HPDE6-E6E7 (cell line): ENCODE measurements at regions not wholly inside any gene's neighbourhood (a gene's known extent, or its start where the extent isn't known, plus 50 kb on each side); places are given as distances from the start of the nearest gene placed in this dataset.
"Not testable (repeated sequence)": the region's sequence is repeated elsewhere in the genome, so short reads cannot be mapped to it uniquely, and the experiment has no call there.

Source experiments
- DNase-seq: peaks from one replicate; pipeline ENCODE4 v3.0.0; 2011; ENCODE audit warnings: missing footprints; ENCODE audit errors: extremely low spot score

DNA sequence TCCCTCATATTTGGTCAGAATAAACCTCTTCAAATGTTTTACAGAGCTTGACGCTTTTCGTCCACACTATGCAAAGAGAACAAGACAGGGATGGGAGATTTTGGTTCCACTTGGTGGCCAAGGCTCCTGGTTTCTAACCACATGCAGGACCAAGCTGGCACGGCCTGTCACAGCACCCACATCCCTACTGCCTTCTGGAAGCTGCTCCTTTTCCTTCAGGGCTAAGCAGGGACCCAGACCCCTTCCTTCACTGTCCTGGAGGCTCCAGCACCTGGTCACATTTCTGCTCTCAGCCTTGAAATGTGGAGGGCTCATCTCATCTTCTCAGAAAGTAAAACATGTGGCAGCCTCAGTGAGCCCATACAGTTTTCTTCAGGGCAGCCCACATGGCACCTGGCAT is 50.4 kb upstream of the ARHGEF7 start:
- no peak for DNase-seq

DNA sequence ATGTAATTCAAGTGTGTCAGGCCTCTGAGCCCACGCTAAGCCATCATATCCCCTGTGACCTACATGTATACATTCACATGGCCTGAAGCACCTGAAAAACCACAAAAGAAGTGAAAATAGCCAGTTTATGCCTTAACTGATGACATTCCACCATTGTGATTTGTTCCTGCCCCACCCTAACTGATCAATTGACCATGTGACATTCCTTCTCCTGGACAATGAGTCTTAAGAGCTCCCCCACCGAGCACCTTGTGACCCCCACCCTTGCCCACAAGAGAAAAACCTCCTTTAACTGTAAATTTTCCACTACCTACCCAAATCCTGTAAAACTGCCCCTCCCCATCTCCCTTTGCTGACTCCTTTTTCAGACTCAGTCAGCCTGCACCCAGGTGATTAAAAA is 52.1 kb upstream of the ARHGEF7 start:
- no peak for DNase-seq

DNA sequence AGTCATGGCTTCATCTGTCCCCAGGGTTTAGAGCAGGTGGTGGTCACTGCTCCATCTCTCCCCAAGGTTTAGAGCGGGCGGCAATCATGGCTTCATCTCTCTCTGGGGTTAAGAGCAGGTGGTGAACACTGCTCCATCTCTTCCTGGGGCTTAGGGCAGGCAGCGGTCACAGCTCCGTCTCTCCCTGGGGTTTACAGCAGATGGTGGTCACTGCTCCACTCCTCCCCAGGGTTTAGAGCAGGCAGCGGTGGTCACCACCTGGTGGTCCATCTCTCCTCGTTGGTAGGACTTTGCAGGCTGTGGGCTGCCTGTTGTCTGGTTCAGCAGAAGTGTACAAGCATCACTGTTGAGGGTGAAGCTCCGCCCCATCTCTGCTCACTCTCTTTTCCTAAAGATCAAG is 52.8 kb upstream of the ARHGEF7 start:
- no peak for DNase-seq

DNA sequence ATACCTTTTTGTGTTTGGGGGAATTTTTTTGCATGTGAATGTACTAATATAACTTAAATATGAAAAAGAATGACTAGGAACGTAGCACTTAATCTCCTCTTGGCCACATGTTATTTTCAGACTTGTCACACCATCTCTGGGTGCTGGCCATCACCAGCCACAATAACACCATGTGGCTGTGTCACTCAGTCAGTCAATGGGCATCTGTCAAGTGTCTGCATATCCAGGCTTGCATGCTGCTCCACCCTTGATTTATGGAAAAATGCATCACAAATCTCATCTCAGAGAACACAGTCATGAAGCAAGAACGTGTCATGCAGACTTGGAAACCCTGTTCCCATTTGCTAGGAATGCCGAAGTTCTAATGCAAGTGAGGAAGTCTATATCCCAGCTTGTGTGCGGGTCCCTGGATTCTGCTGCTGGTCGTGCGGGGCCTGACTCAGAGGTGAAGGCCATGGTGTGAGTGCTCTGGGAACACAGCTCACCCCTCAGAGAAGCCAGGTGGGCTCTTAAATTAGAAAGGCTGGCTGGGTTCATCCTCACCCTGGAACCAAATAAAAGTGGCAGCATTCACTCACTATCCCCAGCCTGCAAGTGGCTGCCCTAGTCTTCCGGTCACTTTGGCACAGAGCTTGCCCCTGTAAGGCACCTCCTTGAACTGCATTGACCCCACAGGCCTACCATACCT is 53.6 kb upstream of the ARHGEF7 start:
- DNase-seq = no peak

DNA sequence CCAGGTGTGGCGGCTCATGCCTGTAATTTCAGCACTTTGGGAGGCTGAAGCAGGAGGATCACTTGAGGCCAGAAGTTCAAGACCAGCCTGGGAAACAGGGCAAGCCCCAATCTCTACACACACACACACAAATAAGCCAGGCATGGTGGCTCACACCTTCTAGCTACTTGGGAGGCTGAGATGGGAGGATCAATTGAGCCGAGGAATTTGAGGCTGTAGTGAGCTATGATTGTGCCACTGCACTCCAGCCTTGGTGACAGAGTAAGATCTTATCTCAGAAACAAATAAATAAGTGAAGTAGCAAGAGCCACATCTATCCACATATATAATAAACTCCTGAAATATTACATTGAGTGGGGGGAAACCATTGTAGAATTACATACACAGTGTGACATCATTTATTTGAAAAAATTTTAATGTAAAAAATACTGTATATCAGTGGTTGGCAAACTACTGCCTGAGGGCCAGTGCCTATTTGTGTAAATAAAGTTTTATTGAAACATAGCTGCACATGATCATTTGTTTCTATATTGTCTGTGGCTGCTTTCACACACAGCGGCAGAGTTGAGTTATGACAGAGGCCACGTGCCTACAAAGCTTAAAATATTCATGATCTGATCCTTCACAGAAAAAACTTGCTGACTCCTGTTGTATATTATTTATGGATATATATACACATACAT is 54.7 kb upstream of the ARHGEF7 start:
- DNase-seq = no peak

DNA sequence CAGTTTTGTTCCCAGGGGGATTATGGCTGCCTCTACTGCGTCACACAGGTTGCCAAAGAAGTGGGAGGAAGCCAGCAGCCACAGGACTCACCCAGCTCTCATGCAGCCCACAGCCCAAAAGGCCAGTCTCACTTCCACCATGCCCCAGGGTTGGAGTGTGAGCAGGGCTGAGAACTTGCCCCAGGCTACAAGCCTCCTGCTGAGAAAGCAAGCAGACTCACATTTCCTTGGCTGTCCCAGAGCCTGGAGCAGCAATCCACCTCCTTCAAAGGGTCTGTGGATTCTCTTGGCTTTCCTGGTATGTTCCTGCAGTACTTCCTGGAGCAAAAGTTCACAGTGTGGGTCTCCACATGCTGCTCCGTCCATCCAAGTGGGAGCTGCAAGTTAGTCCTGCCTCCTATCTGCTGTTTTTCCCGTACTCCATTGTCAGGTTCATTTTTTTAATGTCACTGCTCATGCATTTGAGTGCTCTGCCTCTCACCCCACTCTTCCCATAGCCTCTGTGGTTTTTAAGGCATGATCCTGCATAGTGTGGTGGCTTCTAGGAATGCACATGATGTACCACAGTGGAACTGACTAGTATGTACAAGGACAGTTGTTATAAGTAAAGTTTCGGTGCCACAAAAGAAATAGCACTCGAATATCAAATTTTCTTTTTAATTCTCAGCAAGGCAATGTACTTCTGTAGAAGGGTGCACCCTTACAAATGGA is 56.2 kb upstream of the ARHGEF7 start:
- DNase-seq = no peak

DNA sequence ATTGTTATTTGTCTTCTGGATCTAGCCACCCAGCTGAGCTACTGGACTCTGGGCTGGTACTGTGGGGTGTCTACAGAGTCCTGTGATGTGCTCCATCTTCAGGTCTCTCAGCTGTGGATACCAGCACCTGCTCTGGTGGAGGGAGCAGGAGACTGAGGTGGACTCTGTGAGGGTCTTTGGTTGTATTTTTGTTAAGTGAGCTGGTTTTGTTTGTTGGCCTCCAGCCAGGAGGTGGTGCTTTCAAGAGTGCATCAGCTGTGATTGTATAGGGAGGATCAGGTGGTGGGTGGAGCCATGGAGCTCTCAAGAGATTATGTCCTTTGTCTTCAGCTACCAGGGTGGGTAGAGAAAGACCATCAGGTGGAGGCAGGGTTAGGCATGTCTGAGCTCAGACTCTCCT is 56.8 kb upstream of the ARHGEF7 start:
- not testable (repeated sequence) for DNase-seq

DNA sequence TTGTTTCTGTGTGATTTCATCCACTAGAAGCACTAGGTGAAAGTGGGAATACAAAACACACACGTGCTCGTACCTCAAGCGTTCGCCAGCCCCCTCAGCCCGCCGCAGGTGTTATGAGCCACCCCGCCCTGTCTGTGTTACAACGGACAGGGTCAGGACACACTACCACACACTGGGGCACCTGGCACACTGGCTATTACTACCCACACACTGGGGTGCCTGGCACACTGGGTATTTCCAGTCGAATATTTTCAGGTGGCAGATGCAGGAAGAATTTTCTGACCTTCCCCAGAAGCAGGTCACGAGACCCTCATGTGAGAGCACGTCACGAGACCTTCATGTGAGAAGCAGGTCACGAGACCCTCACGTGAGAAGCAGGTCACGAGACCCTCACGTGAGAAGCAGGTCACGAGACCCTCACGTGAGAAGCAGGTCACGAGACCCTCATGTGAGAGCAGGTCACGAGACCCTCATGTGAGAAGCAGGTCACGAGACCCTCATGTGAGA is 63.3 kb upstream of the ARHGEF7 start:
- not testable (repeated sequence) for DNase-seq

DNA sequence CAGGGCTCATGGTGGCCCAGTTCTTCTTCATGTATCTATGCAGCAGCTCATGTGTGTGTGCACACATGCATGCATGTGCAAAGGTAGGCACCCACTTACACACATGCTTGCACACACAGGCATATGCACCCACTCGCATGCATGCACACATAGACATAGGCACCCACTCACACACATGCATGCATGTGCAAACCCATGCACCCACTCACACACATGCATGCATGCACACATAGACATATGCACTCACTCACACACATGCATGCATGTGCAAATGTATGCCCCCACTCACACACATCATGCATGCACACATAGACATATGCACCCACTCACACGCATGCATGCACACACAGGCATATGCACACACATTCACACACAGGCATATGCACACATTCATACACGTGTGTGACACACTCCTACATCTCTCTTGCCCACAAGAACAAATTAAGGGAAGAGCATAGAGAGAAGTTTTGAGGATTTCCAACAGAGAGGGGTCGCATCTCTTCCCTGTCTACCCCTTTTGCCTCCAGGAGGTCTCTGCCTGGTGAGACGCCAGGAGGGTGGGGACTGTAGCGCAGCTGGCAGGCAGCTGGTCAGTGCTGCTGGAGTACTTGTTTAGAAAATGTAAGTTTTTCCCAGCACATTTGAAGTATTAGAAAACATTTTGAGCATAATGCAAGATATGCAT is 63.9 kb upstream of the ARHGEF7 start:
- DNase-seq = no peak

DNA sequence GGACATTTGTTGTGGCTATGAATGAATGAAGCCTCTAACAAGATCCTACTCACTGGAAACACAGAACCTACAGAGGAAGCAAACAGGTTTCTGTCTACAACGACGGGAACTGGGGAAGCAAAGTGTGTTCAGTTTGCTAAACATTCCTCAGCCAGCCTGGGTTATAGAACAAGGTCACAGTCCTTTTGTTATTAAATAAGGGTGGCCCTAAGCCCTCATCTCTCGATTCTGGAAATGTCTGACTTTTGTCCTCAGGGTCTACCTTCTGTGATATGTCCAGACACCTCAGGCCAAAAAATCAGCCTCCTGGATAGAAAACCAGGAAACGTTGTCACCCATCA is 64.6 kb upstream of the ARHGEF7 start:
- no peak for DNase-seq

DNA sequence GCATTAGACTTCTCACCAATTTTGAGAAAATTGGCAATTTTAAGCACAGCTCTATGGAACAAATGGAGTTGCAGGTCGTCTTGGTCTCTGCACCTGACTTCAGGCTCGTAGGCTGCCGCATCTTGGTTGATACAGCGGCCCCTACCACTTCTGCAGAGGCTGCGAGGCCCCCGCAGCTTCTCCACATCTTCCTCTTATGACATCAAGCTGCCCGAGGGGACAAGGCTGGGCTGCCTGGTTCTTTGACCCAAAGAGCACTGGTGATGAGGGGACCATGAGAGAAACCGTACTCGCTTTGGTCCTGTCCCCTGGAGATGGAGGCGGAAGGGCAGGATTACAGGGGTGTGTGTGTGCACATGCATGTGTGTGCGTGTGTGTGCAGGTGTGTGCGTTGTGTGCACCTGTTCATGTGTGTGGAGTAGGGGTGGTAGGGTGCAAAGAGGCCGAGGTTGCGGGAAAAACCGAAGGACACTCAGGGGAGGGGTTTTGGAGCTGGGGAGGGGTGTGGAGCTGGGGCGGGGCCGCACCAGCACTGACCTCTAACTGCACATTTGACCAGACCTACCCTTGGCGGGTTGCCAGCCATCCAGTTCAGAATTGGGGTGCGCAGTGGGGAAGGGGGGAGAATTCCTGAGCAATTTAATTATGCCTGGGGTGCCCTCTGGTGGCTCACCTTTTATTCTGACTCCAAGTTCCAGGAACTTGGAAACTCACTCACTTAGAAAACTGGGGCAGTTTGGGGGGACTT is 65.1 kb upstream of the ARHGEF7 start:
- DNase-seq = no peak

DNA sequence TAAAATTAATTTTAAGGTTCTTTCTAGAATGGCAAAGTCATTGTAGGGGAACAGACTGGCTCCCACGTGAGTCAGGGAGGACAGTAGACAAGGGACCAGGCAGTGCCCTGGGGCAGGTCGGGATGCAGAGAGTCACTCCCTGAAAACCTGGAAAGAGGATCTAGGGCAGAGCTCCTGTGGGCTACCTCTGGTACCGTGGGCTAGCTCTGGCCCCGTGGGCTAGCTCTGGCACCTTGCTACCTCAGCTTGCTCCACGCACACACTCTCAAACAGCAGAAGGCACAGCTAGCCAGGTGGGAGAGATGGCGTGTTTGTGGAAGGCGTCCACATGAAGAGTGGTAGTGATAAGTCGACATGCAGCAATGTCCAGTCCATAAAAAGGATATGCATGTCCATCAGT is 66.7 kb upstream of the ARHGEF7 start:
- no peak for DNase-seq

DNA sequence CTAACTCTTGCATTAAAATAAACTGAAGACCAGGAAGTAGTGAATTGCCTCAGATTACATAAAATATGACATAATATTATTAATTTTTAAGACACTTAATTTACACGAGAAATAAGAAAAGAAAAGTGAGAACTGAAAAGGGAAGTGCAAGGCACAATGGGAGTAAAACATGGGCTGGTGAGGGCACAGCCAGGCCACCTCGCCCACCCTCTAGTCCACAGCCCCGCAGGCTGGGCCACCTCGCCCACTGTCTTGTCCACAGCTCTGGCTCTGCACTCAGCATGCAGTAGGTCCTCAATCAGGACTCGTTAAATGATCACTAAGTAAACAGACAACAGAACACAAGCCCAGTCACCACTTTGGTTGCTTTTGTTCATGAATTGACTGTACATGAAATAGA is 67.8 kb upstream of the ARHGEF7 start:
- no peak for DNase-seq

DNA sequence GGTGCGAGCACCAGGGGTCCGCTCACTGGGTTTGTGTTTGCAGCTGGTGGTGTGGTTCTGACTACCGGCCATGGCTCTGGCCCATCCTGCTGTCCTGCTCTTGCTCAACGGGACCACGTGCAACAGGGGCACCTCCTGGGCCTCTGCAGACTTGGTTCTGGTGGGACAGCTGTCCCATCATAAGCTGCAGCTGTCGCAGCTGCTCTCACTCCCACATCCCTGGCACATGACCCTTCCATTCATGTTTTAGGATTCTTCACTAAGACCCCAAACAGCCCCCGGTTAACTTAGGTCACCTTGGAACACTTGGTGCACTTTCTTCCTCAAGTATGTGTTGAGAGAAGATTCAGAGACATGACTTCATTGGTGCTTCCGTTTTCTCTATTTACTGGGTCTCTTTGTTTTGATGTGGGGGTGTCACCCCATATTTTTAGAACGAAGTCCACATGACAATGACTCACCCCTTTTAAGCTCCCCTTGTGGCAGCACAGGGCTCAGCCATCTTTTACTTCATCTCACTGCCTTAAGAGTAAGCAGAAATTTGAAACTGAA is 68.4 kb upstream of the ARHGEF7 start:
- DNase-seq = no peak

DNA sequence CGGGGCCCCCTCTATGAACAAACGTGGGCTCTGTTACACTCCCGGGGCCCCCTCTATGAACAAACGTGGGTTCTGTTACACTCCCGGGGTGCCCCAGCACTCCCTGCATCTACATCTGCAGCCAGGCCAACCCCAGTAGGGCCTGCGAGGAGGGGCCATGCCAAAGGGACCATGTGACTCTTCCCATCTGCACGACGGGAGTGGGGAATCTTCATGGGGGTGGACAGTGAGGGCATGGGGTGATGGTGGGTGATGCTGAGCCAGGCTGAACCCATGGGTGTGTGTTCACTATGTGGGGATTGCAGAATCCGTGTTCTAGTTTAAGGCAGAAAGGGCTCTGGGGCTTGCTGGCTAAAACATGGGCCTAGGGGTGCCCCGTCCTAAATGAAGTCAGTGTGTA is 69.9 kb upstream of the ARHGEF7 start:
- DNase-seq = no peak

DNA sequence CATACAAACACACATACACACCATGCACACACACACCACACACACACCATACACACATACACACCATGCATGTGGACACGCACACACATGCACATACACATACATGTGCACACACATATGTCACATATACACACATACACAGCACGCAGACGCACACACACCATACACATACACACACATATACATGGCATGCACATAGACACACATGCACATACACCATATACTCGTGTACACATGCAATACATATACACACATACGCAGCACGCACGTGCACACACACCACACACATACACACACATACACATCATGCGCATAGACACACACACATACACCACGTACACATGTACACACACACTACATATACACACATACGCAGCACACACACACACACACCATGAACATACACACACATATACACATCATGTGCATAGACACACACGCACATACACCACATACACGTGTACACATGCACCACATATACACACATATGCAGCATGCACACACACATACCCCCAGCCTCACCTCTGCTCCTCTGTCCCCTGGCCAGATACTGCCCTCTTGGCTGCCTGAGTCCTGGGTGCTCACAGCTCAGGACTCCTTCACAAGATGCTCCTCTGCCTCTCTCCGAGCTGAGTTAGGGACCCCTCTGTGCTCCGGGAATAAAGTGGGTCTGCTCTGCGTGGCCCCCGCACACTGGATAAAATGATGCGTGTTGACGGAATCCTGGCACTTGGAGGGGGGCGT is 70.9 kb upstream of the ARHGEF7 start:
- DNase-seq = no peak

DNA sequence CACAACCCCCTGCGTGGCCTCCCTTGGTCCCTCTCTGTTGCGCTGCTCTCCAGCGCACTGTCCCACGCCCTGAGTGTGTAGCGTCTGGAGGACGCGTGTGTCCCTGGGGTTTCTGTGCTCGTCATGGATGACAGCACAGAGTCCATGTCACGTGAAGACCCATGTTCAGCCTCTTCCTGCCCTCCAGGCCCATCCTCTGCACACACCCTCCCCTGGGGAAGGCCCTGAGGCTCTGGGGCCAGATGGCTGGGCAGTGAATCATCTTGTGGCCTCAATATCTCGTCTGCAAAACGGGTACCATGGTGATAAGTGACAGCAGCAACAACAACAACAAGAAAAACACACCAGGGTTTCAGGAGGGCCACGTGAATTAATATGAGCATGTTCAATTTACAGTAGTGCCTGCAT is 71.5 kb upstream of the ARHGEF7 start:
- DNase-seq = no peak

DNA sequence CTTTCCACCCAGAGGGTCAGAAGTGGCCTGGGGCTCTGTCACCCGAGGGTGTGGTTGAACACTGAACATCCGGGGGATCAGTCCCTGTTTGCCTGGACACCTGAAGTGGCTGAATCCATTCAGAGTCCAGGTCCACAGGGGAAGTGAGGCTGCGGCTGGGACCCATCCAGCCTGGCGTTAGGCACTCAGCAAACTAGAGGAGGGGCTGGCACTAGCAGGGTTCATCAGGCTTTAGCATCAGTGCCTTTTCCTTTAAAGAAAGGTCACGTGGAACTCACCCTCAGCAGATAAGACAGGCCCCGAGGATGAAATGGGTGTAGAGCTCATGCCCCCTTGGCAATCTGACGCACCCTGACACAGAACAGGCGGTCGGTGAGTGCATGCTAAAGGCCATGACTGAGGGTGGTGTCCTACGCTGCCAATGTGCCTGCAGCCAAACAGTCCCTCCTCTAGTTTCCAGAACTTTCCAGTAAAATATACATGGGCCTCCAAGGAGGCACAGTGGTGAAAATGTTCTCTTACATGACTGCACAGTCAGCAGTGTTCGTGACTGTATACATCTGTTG is 72.4 kb upstream of the ARHGEF7 start:
- no peak for DNase-seq

DNA sequence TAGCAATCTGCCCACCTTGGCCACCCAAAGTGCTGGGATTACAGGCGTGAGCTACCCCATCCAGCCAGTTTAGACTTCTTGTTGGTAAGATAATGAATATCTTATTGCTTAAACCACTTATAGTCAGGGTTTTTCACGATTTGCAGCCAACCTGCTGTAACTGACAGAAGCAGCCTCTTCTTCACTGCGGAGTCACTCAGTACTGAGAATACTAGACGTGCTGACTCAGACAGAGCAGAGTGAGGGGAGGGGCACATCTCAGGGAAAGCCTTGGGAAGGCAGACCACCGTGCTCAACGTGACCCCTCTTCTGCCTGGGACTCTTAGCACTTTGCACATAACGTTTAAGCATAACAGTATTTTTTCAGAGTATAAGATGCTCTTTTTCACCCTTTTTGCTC is 74.3 kb upstream of the ARHGEF7 start:
- DNase-seq = no peak

DNA sequence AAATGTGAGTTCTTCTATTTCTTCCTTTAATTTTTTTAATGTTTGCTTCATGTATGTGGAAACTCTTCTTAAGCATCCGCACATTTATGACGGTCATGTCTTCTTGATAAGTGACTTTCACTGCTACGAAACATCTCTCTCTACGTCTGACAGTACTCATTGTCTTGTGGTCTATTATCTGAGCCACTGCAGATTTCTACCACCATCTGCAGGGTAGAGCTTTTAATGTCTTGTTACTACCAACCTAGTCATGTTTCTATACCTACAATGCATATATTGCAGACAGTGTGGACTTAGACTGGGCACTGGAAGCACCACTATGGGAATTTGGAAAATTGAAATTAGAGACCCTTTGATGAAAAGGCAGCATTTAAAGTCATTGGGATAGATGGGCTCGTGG is 75.4 kb upstream of the ARHGEF7 start:
- no peak for DNase-seq
